Spleen (tissue), 7 donors: ENCODE measurements at regions not wholly inside any gene's neighbourhood (a gene's known extent, or its start where the extent isn't known, plus 50 kb on each side); places are given as distances from the start of the nearest gene placed in this dataset.

Experiments
- CTCF ChIP-seq, 11 experiments: fragments of 200-600 bp in 7 of 11; fragments of 450-650 bp in 4 of 11; sonication (generic) in 4 of 11; IDR thresholded peaks in 8 of 11; conservative IDR thresholded peaks in 3 of 11; 1 replicate in 7 of 11; 2 replicates in 4 of 11; pipeline versions ENCODE4 v1.4.0 to v1.8.0; 2016 to 2021; ENCODE audit warnings: antibody characterized with exemption in 11 of 11, inconsistent platforms in 4 of 11, mild to moderate bottlenecking in 1 of 11
- POLR2AphosphoS5 ChIP-seq, 3 donors: sonication (generic); formaldehyde crosslinking; IDR thresholded peaks; one replicate each; pipeline ENCODE4 v1.5.1; 2017; ENCODE audit warnings: antibody characterized with exemption in 3 of 3
- donor health status: DM: no; HTN: no; CAD: no; lungs with moderate emphysema.
- donor health status: DM: no; HTN: no; CAD: no.
- donor health status: DM: no; HTN: no; CAD: no.

DNA sequence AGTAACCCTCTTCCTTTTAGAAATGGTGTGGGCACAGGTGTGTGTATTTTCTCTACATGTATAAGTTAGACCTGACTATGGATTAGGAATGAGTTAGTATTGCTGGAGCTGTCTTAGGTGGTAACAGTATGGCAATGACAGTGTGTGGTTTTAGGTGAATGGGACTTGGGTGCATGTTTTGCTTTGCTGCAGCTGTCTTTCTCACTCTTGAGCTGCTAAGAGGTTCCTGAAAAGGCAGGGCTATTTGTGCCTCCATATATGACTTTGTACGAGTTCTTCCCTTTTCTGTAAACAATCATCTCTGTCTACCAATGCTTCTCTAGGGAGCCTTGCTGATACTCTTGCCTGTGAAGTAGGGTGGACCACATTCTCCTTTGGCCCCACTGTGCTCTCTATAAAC, 234.8 kb upstream of the HHIP start:
- TF ChIP-seq POLR2AphosphoS5 (IDR thresholded peaks at IDR 0.05) (no peak), CTCF (IDR thresholded peaks at IDR 0.05 in 8 of 11, conservative IDR thresholded peaks at IDR 0.05 in 3 of 11) (no peak)
